ELF-1 (cell line): ENCODE measurements at regions not wholly inside any gene's neighbourhood (a gene's known extent, or its start where the extent isn't known, plus 50 kb on each side); places are given as distances from the start of the nearest gene placed in this dataset.
"Not testable (repeated sequence)": the region's sequence is repeated elsewhere in the genome, so short reads cannot be mapped to it uniquely, and the experiment has no call there.

ENCODE experiments used
- DNase-seq: peaks from one replicate; pipeline ENCODE4 v3.0.0-alpha.2; 2016; ENCODE audit warnings: low read depth, low spot score

DNA sequence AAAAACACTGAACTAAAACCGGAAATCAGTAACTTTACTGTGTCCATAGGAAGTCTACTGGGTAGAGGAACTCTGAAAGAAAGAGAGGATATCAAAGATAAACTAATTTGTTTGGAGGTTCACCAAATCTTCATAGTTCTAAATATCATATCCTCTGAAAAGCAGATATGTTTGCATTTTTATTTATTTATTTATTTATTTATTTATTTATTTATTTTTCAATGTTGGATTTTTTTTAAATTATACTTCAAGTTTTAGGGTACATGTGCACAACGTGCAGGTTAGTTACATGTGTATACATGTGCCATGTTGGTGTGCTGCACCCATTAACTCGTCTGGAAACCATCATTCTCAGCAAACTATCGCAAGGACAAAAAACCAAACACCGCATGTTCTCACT is 813.7 kb downstream of the EPHA4 start:
- not testable (repeated sequence) for DNase-seq

- DNase-seq, result no peak
Observed at GRCh38 chr2:220764171-220764570, 807.9 kb downstream of the EPHA4 start.

DNA sequence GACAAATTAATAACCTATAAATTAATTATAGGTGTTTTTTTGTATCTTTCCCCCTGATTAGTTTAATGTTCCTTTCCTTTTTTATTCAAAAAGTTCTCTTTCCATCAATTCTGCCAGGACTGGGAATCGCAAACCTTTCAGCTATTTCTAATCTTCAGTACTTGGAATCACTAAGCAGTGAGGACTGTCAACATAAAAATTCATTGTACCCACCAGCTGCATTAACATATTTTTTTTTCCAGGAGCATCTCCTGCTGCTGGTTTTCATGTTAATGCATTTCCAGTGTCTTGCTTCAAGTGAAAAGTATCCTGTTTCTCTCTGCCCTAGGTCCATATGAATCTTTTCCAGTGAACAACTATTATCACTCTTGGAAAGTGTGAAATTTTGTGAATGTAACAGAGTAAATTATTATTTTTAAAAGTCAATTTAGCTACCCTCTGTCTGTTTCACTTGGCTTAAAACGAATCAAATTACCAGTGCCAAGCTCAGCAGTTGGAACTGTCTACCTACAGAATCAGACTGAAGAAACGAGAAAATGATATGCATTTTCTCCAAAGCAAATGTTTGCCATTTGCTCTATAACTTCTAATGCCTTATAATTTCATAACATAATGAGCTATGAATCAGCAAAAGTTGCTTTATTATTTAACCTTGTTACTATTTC is 804.4 kb downstream of the EPHA4 start:
- DNase-seq, result no peak

- peak; percentile 7 for DNase-seq
Observed at GRCh38 chr2:220775856-220776488, 796.1 kb downstream of the EPHA4 start.

DNA sequence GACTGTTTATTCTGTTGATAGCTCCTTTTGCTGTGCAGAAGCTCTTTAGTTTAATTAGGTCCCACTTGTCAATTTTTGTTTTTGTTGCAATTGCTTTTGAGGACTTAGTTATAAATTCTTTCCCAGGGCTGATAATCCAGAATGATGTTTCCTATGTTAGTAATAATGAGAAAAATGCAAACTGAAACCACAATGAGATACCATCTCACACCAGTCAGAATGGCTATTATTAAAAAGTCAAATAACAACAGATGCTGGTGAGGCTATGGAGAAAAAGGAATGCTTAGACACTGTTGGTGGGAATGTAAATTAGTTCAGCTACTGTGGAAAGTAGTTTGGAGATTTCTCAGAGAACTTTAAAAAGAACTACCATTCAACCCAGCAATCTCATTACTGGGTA is 793.0 kb downstream of the EPHA4 start:
- not testable (repeated sequence) for DNase-seq

DNA sequence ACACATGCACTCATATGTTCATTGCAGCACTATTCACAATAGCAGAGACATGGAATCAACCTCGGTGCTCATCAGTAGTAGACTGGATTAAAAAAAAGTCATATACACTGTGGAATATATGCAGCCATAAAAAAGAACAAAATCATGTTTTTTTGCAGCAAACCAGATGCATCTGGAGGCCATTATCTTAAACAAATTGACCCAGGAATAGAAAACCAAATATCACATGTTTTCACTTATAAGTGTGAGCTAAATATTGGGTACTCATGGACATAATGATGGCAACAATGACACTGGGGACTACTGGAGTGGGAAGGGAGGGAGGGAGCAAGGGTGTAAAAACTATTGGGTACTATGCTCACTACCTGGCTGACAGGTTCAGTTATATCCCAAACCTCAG is 792.6 kb downstream of the EPHA4 start:
- no peak for DNase-seq

DNA sequence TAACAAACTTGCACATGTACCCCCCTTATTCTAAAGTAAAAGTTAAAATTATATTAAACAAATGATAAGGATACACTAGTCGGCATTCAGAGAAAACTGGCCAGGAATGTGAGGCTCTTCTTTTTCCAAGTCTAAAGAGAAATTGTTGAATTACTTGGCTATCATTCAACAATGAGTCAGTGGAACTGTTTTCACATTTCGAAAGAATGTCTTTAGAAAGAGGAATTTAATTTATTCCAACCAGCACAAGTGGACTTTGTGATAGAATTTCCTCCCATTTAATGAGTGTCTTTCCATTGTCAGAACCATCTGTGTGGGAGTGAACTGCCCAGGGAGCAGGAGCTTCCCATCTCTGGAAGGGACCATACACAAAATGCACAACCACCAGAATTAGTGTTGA is 792.2 kb downstream of the EPHA4 start:
- DNase-seq, result no peak

DNA sequence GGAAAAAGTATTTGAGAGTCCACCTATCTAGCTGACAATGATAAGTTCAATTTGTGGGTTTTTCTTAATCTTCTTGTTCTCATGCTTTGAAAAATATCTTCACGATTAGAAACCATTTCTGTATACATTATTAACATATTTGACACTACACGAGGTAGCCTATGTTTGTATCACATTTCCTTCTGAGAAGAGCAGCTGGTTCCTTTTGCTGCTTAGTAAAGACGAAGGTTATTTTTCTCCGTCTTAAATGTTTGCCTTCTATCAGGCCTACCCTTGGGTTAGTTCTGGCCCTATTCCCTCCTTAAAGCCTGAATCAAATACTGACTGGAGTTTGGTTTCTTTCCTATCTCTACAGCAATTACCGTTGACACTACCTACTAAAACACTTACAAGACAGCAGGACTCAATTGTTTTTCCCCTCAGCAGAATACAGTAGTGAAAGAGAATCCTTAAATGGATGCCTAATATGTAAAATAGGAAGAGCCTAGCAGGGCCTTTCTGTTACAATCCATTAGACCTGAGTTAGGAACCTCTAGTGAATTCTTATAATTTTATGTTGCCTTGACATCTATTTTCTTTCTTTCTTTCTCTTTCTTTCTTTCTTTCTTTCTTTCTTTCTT is 790.4 kb downstream of the EPHA4 start:
- no peak for DNase-seq

DNA sequence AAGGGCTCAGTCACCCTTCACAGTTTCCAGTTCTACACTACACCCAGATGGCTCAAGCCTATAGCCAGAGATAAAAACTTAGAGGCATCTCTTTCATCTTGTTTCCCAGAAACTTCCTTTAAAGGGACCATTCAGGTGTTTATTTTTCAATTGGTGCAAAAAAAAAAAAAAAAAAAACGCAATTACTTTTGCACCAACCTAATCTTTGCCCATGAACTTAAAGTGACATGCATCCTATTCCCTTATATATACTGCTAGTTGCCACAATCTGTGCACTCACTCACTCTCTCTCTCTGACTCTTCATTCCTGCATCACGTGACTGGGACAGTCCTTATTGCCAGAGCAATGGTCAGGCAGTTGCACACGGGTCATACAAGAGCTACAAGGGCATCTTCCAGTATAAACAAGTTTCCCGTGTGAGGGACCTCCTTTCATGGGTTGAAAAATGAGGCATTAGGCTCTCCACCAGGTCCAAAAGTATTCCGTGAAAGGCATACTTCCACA is 789.4 kb downstream of the EPHA4 start:
- DNase-seq, result no peak

GRCh38 chr2:220783671-220784070 is 788.4 kb downstream of the EPHA4 start:
- no peak for DNase-seq

- no peak for DNase-seq
Observed at GRCh38 chr2:220785178-220785577, 786.9 kb downstream of the EPHA4 start.

DNA sequence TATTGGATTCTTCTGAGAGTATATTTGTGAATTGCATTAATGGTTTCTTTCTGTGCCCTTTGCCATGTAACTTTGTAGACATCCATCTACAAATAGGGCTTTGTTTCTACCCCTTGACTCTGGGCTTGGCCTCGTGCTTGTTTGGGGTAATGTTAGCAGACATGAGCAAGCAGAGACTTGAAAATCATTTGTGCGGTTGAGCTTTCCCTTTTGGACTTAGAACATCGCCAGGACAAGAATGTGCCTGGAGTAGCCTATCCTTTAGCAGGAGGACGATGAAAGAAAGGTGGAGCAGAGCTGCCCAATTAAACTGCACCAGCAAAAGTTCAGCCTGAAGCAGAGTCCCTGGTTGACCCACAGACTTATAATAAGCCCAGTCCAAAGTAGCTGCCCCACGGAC is 785.9 kb downstream of the EPHA4 start:
- DNase-seq, result no peak

GRCh38 chr2:220787251-220787650 is 784.9 kb downstream of the EPHA4 start:
- no peak for DNase-seq

- no peak for DNase-seq
Observed at GRCh38 chr2:220789961-220790360, 782.1 kb downstream of the EPHA4 start.

- no peak for DNase-seq
Observed at GRCh38 chr2:220795705-220796104, 776.4 kb downstream of the EPHA4 start.

DNA sequence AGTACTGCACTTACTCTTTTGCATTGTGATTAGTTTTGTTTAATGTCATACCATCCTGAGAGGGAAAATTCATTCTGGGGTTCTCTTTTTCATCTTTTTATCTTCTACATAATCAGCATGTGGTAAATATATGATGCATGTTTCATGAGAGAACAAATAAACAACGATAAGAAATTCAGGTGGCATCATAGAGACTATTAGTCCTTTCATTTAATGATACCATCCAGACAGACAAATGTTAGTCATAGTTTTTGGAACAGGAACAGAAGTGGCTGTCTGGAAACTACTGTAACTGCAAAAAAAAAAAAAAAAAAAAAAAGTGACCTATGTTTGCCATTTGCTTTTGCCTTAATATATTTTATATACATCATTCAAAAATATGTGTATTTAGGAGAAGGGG is 761.0 kb downstream of the EPHA4 start:
- no peak for DNase-seq

- DNase-seq, result no peak
Observed at GRCh38 chr2:220811952-220812570, 760.0 kb downstream of the EPHA4 start.

DNA sequence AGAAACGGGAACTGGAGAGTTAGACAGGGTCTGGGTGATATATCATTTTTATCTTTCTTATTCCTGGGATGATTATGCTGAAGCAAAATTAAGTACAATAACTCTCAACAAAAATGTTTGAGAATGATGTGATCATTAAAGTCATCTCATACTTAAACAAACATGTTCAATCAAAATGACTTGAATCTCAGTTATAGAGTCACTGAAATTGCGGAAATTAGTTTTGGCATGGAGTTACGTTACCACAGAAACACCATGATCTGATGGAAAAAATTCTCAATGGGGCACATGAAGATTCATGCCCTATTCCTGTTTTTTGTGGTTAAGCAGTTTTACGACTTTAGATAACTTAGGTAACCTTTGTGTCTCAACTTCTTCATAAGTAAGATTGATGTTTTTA is 757.7 kb downstream of the EPHA4 start:
- DNase-seq, result no peak

DNA sequence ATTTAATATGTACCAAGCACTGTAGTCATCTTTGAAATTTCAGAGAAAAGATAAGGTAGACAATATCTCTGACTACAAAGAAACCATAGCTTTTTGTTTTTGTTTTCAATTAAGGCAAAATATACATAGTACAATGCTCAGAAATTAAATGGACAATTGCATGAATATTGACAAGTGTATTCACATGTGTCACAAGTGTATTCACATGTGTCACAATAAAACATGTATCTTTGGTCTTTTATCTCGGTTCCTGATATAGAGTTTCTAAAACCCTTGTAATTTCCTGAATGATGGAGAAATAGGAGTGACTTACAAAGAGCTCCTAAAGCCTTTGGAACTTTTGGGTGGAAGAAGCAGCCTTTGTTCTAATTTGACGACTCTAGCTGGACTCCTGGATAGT is 756.4 kb downstream of the EPHA4 start:
- no peak for DNase-seq

- DNase-seq, result no peak
Observed at GRCh38 chr2:220821683-220822082, 750.4 kb downstream of the EPHA4 start.

DNA sequence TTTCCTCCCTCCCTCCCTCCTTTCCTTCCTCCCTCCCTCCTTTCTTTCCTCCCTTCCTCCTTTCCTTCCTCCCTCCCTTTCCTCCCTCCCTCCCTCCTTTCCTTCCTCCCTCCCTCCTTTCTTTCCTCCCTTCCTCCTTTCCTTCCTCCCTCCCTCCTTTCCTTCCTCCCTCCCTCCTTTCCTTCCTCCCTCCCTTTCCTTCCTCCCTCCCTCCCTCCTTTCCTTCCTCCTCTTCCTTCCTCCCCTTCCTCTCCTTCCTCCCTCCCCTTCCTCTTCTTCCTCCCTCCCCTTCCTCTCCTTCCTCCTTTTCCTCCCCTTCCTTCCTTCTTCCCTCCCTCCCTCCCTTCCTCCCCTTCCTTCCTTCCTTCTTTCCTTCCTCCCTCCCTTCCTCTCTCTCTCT is 748.5 kb downstream of the EPHA4 start:
- DNase-seq, result not testable (repeated sequence)

DNA sequence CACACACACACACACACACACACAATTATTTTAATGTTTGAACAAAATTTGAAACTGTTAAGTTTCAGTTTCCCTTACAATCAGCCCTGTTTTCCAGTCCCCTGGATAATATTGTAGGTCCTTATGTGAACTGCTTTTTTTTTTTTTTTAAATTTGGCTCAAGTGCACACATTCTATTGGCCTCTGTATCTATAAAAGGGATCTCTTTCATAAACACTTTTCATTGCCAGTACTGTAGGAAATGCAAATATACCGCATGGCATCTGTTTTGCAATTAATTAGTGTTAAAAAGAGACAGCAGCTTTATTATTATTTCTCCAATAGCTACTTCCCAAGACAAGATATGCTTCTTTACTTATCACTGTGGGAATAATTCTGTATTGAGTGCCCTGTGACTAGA is 738.7 kb downstream of the EPHA4 start:
- DNase-seq, result no peak

- DNase-seq, result no peak
Observed at GRCh38 chr2:220835583-220835982, 736.5 kb downstream of the EPHA4 start.
